HAP-1 (cell line): ENCODE measurements at regions not wholly inside any gene's neighbourhood (a gene's known extent, or its start where the extent isn't known, plus 50 kb on each side); places are given as distances from the start of the nearest gene placed in this dataset.

Experiments used
- DNase-seq, 2 experiments: peaks; one replicate each; pipeline ENCODE4 v3.0.0-alpha.2; 2016 to 2020; ENCODE audit warnings: low spot score in 2 of 2
- H3K27me3 ChIP-seq: fragments of 250-450 bp; sonication (Bioruptor Pico); 2 replicates; pipeline ENCODE4 v1.5.1; 2020; ENCODE audit warnings: low read depth, mild to moderate bottlenecking, moderate library complexity
- H3K36me3 ChIP-seq: fragments of 250-450 bp; sonication (Bioruptor Pico); replicated peaks from 2 replicates; pipeline ENCODE4 v1.5.1; 2020; ENCODE audit warnings: mild to moderate bottlenecking
- H3K4me1 ChIP-seq: fragments of 250-450 bp; sonication (Bioruptor Pico); 2 replicates; pipeline ENCODE4 v1.5.1; 2020; ENCODE audit warnings: mild to moderate bottlenecking
- H3K4me3 ChIP-seq: fragments of 250-450 bp; sonication (Bioruptor Pico); 2 replicates; pipeline ENCODE4 v1.5.1; 2020; ENCODE audit warnings: mild to moderate bottlenecking, moderate library complexity
- H3K9me3 ChIP-seq: fragments of 250-450 bp; sonication (Bioruptor Pico); 2 replicates; pipeline ENCODE4 v1.5.1; 2020; ENCODE audit warnings: mild to moderate bottlenecking, moderate library complexity
- in situ Hi-C: fragments of 300-500 bp; cut with MboI; formaldehyde crosslinking; loops from 3 replicates; pipeline ENCODE4 v1.14.3; 2020; ENCODE audit warnings: low sequenced_read_pairs, inconsistent platforms, mixed read lengths

DNA sequence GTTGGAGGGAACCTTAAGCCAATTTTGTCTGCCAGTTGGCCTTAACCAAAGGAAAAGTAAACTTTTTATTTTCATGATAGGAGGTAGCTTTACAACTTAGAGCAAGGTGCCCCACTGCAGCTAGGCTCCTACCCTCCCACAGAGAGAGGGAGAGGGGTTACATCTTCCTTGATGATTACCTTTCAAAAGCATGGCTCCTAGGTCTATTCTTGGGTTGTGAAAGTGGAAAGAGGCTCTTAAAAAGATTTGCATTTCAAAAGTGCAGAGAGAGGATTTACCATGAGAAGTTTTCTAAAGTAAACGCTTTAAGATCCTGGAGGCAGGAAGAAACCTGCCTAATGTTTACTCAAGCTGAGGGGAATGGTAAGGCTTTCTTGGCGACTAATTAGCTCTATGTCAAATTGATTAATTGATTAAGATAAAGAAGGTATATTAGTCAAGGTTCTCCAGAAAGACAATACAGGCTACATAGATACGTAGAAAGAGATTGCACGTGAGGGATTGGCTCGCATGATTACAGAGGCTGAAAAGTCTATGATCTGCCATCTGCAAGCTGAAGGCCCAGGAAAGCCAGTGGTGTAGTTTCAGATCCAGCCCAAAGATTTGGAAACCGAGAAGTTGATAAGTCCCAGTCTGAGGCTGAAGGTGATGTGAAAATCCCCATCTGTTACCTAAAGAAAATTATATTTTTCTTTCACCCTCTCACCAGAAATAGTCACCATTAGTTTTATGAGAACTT lies 333.8 kb upstream of the CTNND2 start:
- Histone ChIP-seq H3K36me3 (no peaks in the 10 kb centered on the region), H3K9me3 (no peaks in the 10 kb centered on the region; the same call in 1 of the 2 replicates), H3K4me1 (no peaks in the 10 kb centered on the region), H3K4me3 (no peak overlapping the region), H3K27me3 (no peaks in the 10 kb centered on the region)
- DNase-seq = no peak
- in situ Hi-C loops = no loop called here

DNA sequence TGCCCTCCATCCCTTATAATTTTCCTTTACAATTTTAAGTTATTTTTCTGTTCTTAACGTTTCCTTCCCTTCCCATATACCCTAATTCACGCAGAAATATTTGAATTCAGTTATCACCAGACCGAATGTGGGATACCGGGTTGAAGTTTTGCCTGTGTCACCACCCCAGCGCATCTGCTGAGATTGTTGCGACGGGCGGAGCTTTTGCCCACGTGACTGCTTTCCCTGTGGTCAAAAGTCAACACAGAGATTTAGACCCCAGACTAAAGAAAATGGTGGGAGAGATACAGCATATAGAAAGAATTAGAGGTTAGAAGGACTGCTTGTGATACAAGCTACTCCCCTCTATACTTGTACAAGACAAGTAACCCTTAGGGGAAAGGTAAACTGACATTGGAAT lies 326.4 kb upstream of the CTNND2 start:
- 0 out of 2 replicates have a peak, but pooled peaks cover 2% of the 10 kb centered on the region for H3K9me3 ChIP-seq
- DNase-seq = no peak
- H3K4me1 ChIP-seq = no peaks in the 10 kb centered on the region
- H3K27me3 ChIP-seq = no peaks in the 10 kb centered on the region
- H3K4me3 ChIP-seq = no peak overlapping the region
- H3K36me3 ChIP-seq = no peaks in the 10 kb centered on the region
- in situ Hi-C loops = no loop called here

DNA sequence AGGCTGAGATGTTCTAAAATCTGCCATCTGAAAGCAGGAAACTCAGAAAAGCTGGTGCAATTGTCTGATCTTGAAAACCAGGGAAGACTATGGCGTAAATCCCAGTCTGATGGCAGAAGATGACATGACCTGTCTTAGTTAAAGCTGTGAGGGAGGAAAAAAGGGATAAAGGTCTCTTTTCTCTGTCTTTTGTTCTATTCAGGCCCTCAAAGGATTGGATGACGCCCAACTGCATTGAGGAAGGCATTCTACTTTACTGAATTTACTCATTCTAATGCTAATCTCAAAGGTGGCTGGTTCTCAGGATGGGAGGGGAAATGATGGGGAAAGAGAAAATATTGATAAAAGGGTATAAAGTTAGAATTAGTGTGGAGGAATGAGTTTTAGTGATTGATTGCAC lies 312.8 kb upstream of the CTNND2 start:
- Histone ChIP-seq H3K9me3 (no peaks in the 10 kb centered on the region; the same call in 1 of the 2 replicates), H3K4me3 (no peak overlapping the region), H3K4me1 (no peaks in the 10 kb centered on the region), H3K36me3 (no peaks in the 10 kb centered on the region), H3K27me3 (no peaks in the 10 kb centered on the region)
- in situ Hi-C loops = no loop called here
- DNase-seq = no peak

DNA sequence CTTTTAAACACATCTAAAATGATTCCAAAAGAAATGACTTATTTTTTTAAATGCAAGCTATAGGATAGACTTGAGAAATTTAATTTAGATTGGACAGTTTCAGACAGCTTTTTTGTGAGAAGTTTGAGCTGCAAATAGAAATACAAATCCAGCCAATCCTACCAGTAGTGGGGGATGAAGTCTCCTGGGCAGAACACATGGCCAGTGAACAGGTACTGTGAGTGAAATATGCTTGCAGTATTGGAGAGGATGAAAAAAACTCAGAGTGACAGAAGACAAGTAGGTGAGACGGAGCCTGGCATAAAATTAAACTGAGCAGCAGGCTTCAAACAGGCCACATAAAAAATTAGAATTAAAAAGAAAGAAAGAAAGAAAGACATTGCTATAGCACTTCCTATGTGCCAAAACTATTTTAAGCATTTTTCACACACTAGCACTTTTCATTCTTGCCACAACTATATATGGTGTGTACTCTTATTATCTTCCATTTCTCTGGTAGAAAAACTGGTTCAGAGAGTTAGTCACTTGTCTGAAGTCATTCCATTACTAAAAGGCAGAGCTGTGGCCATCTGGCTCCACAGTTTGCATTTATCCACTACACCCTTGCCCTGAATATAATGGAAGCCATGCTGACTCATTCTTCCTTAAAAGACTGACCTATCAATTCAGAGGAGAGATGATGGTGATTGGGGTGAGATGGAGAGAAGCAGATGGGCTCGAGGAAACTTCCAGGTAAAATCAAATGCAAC lies 310.2 kb upstream of the CTNND2 start:
- no peak overlapping the region for H3K4me3 ChIP-seq
- no peaks in the 10 kb centered on the region for H3K27me3 ChIP-seq
- H3K36me3 ChIP-seq = no peaks in the 10 kb centered on the region
- in situ Hi-C loops = no loop called here
- DNase-seq = no peak
- no peaks in the 10 kb centered on the region for H3K4me1 ChIP-seq
- no peaks in the 10 kb centered on the region; the same call in 1 of the 2 replicates for H3K9me3 ChIP-seq

DNA sequence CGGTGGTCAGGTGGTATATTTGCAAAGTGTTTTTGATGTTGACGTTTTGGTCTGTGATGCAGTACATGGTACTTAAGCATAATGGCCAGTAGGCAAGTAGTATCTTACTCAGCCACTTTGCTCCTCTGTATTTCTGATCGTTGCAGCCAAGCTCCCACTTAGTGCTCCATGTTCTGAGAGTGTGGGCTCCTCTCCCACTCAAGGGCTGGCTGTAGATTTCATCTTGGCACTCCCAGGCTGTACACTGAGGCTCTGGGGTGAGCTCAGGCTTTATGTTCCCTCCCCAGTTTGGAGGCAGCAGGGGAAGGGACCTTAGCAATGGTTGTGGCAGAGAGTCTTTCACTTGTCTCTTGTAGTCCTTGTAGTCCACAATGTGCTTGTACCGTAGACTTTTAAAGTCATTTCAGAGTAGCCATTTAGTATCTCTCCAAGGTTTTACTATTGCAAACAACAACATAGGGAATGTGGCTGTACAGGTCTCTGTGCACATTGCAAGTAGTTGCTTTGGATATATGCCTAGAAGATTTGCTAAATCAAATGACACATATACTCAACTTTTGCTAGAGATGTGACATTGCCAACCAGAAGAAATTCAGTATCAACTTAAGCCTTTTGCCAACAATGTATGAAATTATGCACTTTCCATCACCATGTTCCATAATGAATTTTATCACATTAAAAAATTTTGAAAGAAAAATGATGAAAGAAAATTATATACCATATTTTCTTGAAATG lies 304.3 kb upstream of the CTNND2 start:
- no peak overlapping the region for H3K4me3 ChIP-seq
- no peaks in the 10 kb centered on the region for H3K9me3 ChIP-seq
- H3K36me3 ChIP-seq = no peaks in the 10 kb centered on the region
- H3K4me1 ChIP-seq = no peaks in the 10 kb centered on the region
- no peaks in the 10 kb centered on the region for H3K27me3 ChIP-seq
- in situ Hi-C loops = no loop called here
- no peak for DNase-seq

DNA sequence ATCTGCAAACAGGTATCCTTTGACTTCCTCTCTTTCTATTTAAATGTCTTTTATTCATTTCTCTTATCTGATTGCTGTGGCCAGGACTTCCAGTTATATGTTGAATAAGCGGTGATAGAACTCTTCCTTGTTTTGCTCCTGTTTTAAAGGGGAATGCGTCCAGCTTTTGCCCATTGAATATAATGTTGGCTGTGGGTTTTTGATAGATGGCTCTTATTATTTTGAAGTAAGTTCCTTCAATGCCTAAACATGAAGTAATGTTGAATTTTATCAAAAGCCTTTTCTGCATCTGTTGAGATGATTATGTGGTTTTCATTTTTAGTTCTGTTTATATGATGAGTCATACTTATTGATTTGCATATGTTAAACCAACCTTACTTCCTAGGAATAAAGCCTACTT lies 300.5 kb upstream of the CTNND2 start:
- Histone ChIP-seq H3K36me3 (no peaks in the 10 kb centered on the region), H3K9me3 (no peaks in the 10 kb centered on the region), H3K4me3 (no peak overlapping the region), H3K27me3 (no peaks in the 10 kb centered on the region), H3K4me1 (no peaks in the 10 kb centered on the region)
- in situ Hi-C loops = no loop called here
- DNase-seq = no peak

DNA sequence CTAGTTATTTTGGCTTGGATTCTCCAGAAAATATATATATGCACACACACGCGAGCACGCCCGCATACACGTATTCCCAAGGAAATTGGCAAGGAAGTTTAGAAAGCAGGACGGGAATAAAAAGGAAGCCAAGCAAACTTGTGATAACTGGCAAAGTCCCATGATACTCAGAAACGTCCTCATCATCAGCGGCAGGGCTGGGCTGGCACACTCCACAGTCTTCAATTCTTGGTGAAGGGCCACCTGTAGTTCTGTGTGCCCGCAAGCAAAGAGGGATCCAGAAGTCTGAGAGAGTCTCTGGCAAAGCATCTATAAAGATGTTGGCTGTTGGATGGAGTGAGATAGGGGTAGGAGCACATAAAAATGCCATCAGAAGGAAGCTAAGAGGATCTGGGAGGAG lies 289.3 kb upstream of the CTNND2 start:
- Histone ChIP-seq H3K4me1 (no peaks in the 10 kb centered on the region), H3K27me3 (no peaks in the 10 kb centered on the region), H3K36me3 (no peaks in the 10 kb centered on the region), H3K9me3 (no peaks in the 10 kb centered on the region; the same call in 1 of the 2 replicates), H3K4me3 (no peak overlapping the region)
- in situ Hi-C loops = no loop called here
- DNase-seq = no peak

DNA sequence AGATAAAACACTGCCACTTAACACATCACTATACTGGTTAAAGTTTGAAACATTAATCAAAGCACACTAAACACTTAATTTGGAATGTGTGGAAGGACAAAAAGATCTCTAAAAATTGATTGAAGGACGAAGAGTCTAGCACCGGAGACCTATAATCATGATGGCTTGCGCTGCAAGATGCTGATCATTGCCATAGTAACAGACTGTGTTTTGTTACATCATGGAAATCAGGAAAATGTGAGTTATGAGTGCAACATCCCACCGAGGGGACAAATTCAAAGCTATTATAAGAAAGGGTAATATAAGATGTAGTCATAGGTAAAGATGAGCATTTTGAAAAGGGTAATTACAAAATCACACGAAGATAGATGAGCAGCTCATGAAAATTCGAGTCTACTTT lies 278.8 kb upstream of the CTNND2 start:
- H3K36me3 ChIP-seq = no peaks in the 10 kb centered on the region
- no peak for DNase-seq
- H3K27me3 ChIP-seq = no peaks in the 10 kb centered on the region
- no peaks in the 10 kb centered on the region for H3K4me1 ChIP-seq
- no peak overlapping the region for H3K4me3 ChIP-seq
- no peaks in the 10 kb centered on the region for H3K9me3 ChIP-seq
- in situ Hi-C loops = no loop called here

DNA sequence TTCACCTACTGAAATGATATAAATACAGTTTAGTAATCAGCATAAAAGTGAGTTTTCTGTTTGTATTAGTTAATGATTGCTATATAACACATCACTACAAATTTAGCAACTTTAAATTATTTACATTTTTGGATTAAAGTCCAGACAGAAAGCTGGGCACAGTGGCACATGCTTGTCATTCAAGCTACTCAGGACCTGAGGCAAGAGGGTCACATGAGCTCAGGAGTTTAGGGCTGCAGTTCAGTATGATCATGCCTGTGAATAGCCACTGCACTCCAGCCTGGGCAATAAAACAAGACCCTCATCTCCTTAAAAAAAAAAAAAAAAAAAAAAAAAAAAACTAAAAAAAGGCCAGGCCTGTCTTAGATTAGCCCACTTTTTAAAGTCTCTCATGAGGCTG lies 273.6 kb upstream of the CTNND2 start:
- in situ Hi-C loops = no loop called here
- no peak for DNase-seq
- H3K4me1 ChIP-seq = no peaks in the 10 kb centered on the region
- H3K27me3 ChIP-seq = no peaks in the 10 kb centered on the region
- no peak overlapping the region for H3K4me3 ChIP-seq
- H3K9me3 ChIP-seq = no peaks in the 10 kb centered on the region
- H3K36me3 ChIP-seq = no peaks in the 10 kb centered on the region

DNA sequence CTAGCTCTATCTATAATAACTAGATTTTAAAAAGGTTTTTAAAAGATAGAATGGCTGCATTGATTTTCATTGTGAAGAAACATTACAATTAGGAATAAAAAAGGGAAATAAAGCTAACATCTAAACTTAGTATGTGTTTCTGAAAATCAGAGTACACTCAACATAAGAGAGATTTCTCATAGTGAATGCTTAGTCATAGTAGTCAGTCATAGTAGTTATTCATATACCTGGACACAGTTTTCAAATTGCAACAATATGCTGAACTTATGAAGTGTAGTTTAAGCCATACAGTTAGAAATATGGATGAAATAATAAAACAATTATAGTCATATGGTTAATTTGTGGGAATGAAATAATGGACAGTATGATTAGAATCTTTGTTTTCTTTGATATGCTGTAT lies 273.0 kb upstream of the CTNND2 start:
- in situ Hi-C loops = no loop called here
- Histone ChIP-seq H3K9me3 (no peaks in the 10 kb centered on the region), H3K36me3 (no peaks in the 10 kb centered on the region), H3K4me1 (no peaks in the 10 kb centered on the region), H3K4me3 (no peak overlapping the region), H3K27me3 (no peaks in the 10 kb centered on the region)
- no peak for DNase-seq

DNA sequence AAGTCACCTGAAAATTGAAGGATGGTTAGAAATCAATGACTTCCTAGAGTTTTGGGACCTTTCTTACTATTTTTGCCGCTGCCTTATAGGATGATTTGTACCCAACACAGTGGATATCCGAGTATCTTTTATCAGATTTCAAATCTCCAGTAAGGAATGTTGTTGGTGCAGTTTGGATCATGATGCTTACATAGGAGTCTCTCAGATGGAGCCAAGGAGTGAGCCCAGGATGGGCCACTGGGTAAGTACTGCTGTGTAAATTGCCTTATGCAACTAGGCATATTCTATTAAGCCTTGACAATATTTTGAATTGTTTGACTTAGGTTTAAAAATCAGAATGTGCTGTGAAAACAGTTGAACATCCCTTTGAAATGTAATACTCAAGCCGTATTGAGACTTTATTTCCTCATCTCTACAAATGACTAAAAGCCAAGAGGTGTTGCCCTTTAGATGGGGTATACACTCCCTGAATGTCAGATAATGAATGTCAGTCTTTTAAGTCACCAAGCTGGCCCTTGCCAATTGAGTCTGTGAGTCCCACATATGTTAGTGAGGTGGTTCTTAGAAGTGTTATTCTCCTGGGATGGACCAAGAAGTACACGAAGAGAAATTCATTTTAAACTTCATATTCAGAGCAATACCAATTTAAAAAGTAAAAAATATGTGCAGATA lies 271.8 kb upstream of the CTNND2 start:
- Histone ChIP-seq H3K36me3 (no peaks in the 10 kb centered on the region), H3K27me3 (no peaks in the 10 kb centered on the region), H3K4me3 (no peak overlapping the region), H3K4me1 (no peaks in the 10 kb centered on the region), H3K9me3 (no peaks in the 10 kb centered on the region)
- DNase-seq = no peak
- in situ Hi-C loops = no loop called here

DNA sequence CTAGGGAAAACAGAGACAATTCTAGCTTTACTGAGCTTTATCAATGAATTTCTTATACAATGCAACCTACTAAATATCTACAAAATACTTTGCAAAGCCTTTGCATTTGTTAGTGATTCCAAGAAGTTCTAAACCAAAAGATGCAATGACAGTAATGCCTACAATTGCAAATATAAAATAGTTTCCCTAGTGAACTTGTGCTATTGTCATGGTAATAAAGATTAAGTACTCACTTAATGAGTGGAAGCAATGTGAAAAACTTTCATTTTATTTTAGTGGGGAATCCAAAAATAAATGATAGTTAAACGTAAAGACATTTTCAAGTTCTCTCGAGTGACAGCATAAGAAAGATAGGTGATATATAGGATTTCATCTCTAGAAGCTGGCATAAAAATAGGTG lies 270.5 kb upstream of the CTNND2 start:
- no peaks in the 10 kb centered on the region for H3K36me3 ChIP-seq
- no peaks in the 10 kb centered on the region for H3K27me3 ChIP-seq
- H3K9me3 ChIP-seq = 0 out of 2 replicates have a peak, but pooled peaks cover 2% of the 10 kb centered on the region
- H3K4me1 ChIP-seq = no peaks in the 10 kb centered on the region
- H3K4me3 ChIP-seq = no peak overlapping the region
- in situ Hi-C loops = no loop called here
- no peak for DNase-seq

DNA sequence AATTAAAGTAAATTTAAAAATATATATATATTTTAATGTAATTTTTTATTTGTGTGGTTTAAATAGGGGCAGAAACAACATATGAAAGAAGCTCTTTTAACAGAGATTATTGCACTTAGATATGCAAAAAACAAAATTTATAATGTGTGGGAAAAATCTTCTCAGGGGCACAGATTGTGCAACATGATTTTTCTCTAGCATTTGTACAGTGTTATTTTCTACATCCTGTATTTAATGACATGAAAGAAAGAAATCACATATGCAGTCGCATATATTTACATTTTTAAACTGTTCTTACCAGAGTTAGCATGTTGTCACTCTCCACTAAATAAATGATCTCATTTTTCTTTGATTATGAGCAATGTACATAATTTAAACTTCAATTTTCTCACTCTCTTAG lies 265.3 kb upstream of the CTNND2 start:
- Histone ChIP-seq H3K4me1 (no peaks in the 10 kb centered on the region), H3K9me3 (peaks cover 2% of the 10 kb centered on the region; the same call in 1 of the 2 replicates), H3K27me3 (no peaks in the 10 kb centered on the region), H3K36me3 (no peaks in the 10 kb centered on the region), H3K4me3 (no peak overlapping the region)
- no peak for DNase-seq
- in situ Hi-C loops = no loop called here
